Lower leg skin (tissue), 4 donors: ENCODE measurements at regions not wholly inside any gene's neighbourhood (a gene's known extent, or its start where the extent isn't known, plus 50 kb on each side); places are given as distances from the start of the nearest gene placed in this dataset.

Source experiments
- DNase-seq, 2 donors: peaks; one replicate each; pipeline ENCODE4 v3.0.0-alpha.2; 2019; ENCODE audit warnings: low spot score in 2 of 2
- H3K4me3 ChIP-seq: fragments of 200-600 bp; sonication (generic); 2 replicates; pipeline ENCODE4 v1.5.1; 2017; ENCODE audit warnings: mild to moderate bottlenecking, low read depth; ENCODE audit not compliant: poor library complexity, severe bottlenecking
- POLR2A ChIP-seq, 2 donors: fragments of 450-650 bp; IDR thresholded peaks; one replicate each; pipeline ENCODE4 v1.6.1; 2016 to 2017; ENCODE audit warnings: antibody characterized with exemption in 2 of 2, mild to moderate bottlenecking in 1 of 2, moderate library complexity in 1 of 2
- WGBS, 2 donors: methylation state at CpG; one replicate each; pipeline ENCODE4 v1.1.5; 2018; 5-methylcytosine and 5-hydroxymethylcytosine counted together
- intact Hi-C: fragments of 100-400 bp; cut with DNase I; formaldehyde crosslinking; loops from one replicate; pipeline ENCODE4 v1.15.0; 2023; ENCODE audit warnings: low total_unique reads
- TF ChIP-seq, protein P1 (sequence below), 3 donors: fragments of 450-650 bp; IDR thresholded peaks; one replicate each; pipeline ENCODE4 v1.5.1; 2016; ENCODE audit warnings: antibody characterized with exemption in 3 of 3, mild to moderate bottlenecking in 3 of 3, moderate library complexity in 2 of 3

DNA sequence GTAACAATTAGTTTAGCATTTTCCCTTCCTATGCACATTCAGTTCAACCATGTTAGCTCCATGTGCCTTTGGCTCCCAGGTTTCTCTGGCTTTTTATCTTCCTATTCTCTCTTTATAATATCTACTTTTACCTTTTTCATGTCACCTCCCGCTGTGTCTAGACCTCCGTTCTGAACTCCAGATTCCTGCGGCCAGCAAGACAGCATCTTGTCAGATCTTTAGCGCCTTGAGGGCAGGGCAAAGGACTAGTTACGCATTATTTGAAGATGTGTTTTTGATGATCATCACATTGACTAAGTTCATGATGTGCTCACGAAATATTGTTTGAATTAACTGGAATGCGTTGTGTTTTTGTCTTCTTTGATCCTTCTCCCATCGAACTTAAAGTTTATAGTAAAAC lies 1126.8 kb downstream of the CDH11 start:
- H3K4me3 ChIP-seq: no peak overlapping the region
- 88% methylated on average over 8 of the region's 8 CpGs for WGBS, 2 donors
- no peak for DNase-seq
- no peak for TF ChIP-seq POLR2A (IDR thresholded peaks at IDR 0.05)
- TF ChIP-seq, protein P1, sequence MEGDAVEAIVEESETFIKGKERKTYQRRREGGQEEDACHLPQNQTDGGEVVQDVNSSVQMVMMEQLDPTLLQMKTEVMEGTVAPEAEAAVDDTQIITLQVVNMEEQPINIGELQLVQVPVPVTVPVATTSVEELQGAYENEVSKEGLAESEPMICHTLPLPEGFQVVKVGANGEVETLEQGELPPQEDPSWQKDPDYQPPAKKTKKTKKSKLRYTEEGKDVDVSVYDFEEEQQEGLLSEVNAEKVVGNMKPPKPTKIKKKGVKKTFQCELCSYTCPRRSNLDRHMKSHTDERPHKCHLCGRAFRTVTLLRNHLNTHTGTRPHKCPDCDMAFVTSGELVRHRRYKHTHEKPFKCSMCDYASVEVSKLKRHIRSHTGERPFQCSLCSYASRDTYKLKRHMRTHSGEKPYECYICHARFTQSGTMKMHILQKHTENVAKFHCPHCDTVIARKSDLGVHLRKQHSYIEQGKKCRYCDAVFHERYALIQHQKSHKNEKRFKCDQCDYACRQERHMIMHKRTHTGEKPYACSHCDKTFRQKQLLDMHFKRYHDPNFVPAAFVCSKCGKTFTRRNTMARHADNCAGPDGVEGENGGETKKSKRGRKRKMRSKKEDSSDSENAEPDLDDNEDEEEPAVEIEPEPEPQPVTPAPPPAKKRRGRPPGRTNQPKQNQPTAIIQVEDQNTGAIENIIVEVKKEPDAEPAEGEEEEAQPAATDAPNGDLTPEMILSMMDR (IDR thresholded peaks at IDR 0.05): no peak
- intact Hi-C loops: no loop called here

GRCh38 chr16:63983401-63983800 lies 1138.5 kb downstream of the CDH11 start:
- DNase-seq: no peak
- intact Hi-C loops: no loop called here
- 40% methylated on average over 2 of the region's 2 CpGs for WGBS, 2 donors
- H3K4me3 ChIP-seq: no peak overlapping the region
- no peak for TF ChIP-seq POLR2A (IDR thresholded peaks at IDR 0.05)

- intact Hi-C loops: no loop called here
- DNase-seq: no peak
- WGBS, 2 donors: 41 to 42% methylated on average over 3 of the region's 3 CpGs
- H3K4me3 ChIP-seq: no peak overlapping the region
- TF ChIP-seq, protein P1 (IDR thresholded peaks at IDR 0.05): no peak
- no peak for TF ChIP-seq POLR2A (IDR thresholded peaks at IDR 0.05)
Measured at GRCh38 chr16:63982741-63983140, 1139.1 kb downstream of the CDH11 start.

GRCh38 chr16:63982110-63982509 lies 1139.8 kb downstream of the CDH11 start:
- no peak overlapping the region for H3K4me3 ChIP-seq
- no peak for DNase-seq
- TF ChIP-seq POLR2A (IDR thresholded peaks at IDR 0.05): no peak
- TF ChIP-seq, protein P1 (IDR thresholded peaks at IDR 0.05): no peak
- WGBS, 2 donors: 80 to 87% methylated on average over 5 of the region's 5 CpGs
- intact Hi-C loops: no loop called here

GRCh38 chr16:63981639-63982038 lies 1140.2 kb downstream of the CDH11 start:
- 55 to 65% methylated on average over 2 of the region's 2 CpGs for WGBS, 2 donors
- no peak overlapping the region for H3K4me3 ChIP-seq
- no peak for TF ChIP-seq POLR2A (IDR thresholded peaks at IDR 0.05)
- TF ChIP-seq, protein P1 (IDR thresholded peaks at IDR 0.05): no peak

GRCh38 chr16:63980763-63981162 lies 1141.1 kb downstream of the CDH11 start:
- no peak for DNase-seq
- no peak overlapping the region for H3K4me3 ChIP-seq
- intact Hi-C loops: no loop called here
- no peak for TF ChIP-seq POLR2A (IDR thresholded peaks at IDR 0.05)
- WGBS, 2 donors: 79 to 87% methylated on average over 3 of the region's 3 CpGs

More at GRCh38 chr16:63981639-63982038, 1140.2 kb downstream of the CDH11 start:
- intact Hi-C loops: no loop called here
- DNase-seq: no peak

GRCh38 chr16:63978240-63978639 lies 1143.6 kb downstream of the CDH11 start:
- no peak overlapping the region for H3K4me3 ChIP-seq
- TF ChIP-seq, protein P1 (IDR thresholded peaks at IDR 0.05): no peak
- no peak for TF ChIP-seq POLR2A (IDR thresholded peaks at IDR 0.05)
- intact Hi-C loops: no loop called here
- no peak for DNase-seq
